Prostate gland (tissue), 2 donors: ENCODE measurements at regions not wholly inside any gene's neighbourhood (a gene's known extent, or its start where the extent isn't known, plus 50 kb on each side); places are given as distances from the start of the nearest gene placed in this dataset.

ENCODE experiments used
- CTCF ChIP-seq, 4 experiments: fragments of 200-600 bp in 2 of 4; fragments of 450-650 bp in 2 of 4; sonication (generic) in 2 of 4; IDR thresholded peaks; 1 replicate in 3 of 4; 2 replicates in 1 of 4; pipeline ENCODE4 v1.5.1; 2016 to 2019; ENCODE audit warnings: antibody characterized with exemption in 4 of 4, mild to moderate bottlenecking in 2 of 4, moderate library complexity in 2 of 4
- POLR2A ChIP-seq: fragments of 450-650 bp; IDR thresholded peaks from one replicate; pipeline ENCODE4 v1.6.1; 2016; ENCODE audit warnings: antibody characterized with exemption, mild to moderate bottlenecking

GRCh38 chr11:133654630-133655212 is 122.4 kb upstream of the OPCML start:
- TF ChIP-seq CTCF (IDR thresholded peaks at IDR 0.05) (no peak), POLR2A (no peak)
